Osteoblast (primary cell): ENCODE measurements at regions not wholly inside any gene's neighbourhood (a gene's known extent, or its start where the extent isn't known, plus 50 kb on each side); places are given as distances from the start of the nearest gene placed in this dataset.

Experiments
- DNase-seq: peaks from one replicate; pipeline ENCODE4 v3.0.0; 2011; ENCODE audit warnings: low spot score, mixed read lengths; ENCODE audit not compliant: insufficient read length; ENCODE audit errors: missing footprints
- H2AFZ ChIP-seq: 2 replicates; pipeline ENCODE4 v1.6.0; 2011; ENCODE audit warnings: mild to moderate bottlenecking, low read length
- H3K27ac ChIP-seq: 2 replicates; pipeline ENCODE4 v1.5.1; 2011; ENCODE audit warnings: mild to moderate bottlenecking, low read depth, low read length, moderate library complexity
- H3K27me3 ChIP-seq: 2 replicates; pipeline ENCODE4 v1.6.0; 2012; ENCODE audit warnings: mild to moderate bottlenecking, control low read depth, inconsistent platforms, low read length, moderate library complexity; ENCODE audit not compliant: insufficient read depth
- H3K36me3 ChIP-seq: 2 replicates; pipeline ENCODE4 v1.5.1; 2011; ENCODE audit warnings: mild to moderate bottlenecking, low read length, control low read depth, moderate library complexity; ENCODE audit not compliant: insufficient read depth
- H3K4me1 ChIP-seq: 2 replicates; pipeline ENCODE4 v1.5.1; 2011; ENCODE audit warnings: mild to moderate bottlenecking, low read length, control low read depth, moderate library complexity; ENCODE audit not compliant: insufficient read depth
- H3K4me2 ChIP-seq: 2 replicates; pipeline ENCODE4 v1.6.0; 2011; ENCODE audit warnings: mild to moderate bottlenecking, low read length; ENCODE audit not compliant: insufficient read depth
- H3K4me3 ChIP-seq: fragments of 200-600 bp; sonication (generic); 3 replicates; pipeline ENCODE4 v1.5.1; 2012; ENCODE audit warnings: mild to moderate bottlenecking, low read length, inconsistent platforms; ENCODE audit not compliant: insufficient read depth
- H3K79me2 ChIP-seq: 2 replicates; pipeline ENCODE4 v1.6.0; 2012; ENCODE audit warnings: mild to moderate bottlenecking, low read length, control low read depth, inconsistent platforms; ENCODE audit not compliant: insufficient read depth
- H3K9me3 ChIP-seq: 2 replicates; pipeline ENCODE4 v1.5.1; 2011; ENCODE audit warnings: low read depth, low read length, control low read depth
- H4K20me1 ChIP-seq: 2 replicates; pipeline ENCODE4 v1.6.0; 2012; ENCODE audit warnings: mild to moderate bottlenecking, low read length, control low read depth; ENCODE audit not compliant: insufficient read depth
- TF ChIP-seq, protein P1 (sequence below): IDR thresholded peaks from 2 replicates; pipeline ENCODE4 v1.5.1; 2011; ENCODE audit warnings: mild to moderate bottlenecking, low read depth, low read length, moderate library complexity; ENCODE audit errors: extremely low read depth

DNA sequence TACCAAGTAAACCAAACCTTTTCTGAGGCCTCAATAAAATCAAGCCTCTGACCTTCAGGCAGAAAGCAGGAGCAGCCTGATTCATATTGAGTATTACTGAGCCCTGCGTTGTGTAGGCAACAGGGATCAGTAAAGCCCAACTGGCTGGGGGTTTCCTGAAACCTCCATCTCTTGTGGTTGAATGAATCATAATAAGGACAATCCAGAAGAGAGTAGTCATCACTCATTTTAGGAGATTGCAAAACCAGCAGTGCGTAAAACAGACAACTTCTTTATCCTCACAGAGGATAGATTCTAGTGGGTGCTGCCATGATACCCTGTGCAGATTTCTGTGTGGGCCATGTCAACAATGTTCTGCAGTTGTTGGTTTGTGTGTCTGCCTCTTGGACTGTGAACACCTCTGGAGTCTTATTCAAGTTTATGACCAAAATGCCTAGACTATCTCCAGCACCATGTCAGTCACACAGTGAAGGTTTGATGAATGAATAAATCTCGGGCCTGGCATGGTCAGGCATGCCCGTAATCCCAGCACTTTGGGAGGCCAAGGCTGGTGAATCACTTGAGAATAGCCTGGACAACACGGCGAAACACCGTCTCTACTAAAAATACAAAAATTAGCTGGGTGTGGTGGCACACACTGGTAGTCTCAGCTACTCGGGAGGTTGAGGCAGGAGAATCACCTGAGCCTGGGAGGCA is 51.8 kb upstream of the RAB27B start:
- peak; percentile 77 for DNase-seq
- Histone ChIP-seq H4K20me1 (no peaks in the 10 kb centered on the region), H3K79me2 (no peaks in the 10 kb centered on the region), H2AFZ (peak overlapping the region; percentile 60), H3K4me2 (peak overlapping the region; percentile 75), H3K36me3 (no peaks in the 10 kb centered on the region), H3K4me1 (peaks cover 42% of the 10 kb centered on the region), H3K27me3 (no peaks in the 10 kb centered on the region), H3K27ac (peak overlapping the region; percentile 100), H3K4me3 (peak overlapping the region; percentile 33), H3K9me3 (no peaks in the 10 kb centered on the region)
- TF ChIP-seq, protein P1, sequence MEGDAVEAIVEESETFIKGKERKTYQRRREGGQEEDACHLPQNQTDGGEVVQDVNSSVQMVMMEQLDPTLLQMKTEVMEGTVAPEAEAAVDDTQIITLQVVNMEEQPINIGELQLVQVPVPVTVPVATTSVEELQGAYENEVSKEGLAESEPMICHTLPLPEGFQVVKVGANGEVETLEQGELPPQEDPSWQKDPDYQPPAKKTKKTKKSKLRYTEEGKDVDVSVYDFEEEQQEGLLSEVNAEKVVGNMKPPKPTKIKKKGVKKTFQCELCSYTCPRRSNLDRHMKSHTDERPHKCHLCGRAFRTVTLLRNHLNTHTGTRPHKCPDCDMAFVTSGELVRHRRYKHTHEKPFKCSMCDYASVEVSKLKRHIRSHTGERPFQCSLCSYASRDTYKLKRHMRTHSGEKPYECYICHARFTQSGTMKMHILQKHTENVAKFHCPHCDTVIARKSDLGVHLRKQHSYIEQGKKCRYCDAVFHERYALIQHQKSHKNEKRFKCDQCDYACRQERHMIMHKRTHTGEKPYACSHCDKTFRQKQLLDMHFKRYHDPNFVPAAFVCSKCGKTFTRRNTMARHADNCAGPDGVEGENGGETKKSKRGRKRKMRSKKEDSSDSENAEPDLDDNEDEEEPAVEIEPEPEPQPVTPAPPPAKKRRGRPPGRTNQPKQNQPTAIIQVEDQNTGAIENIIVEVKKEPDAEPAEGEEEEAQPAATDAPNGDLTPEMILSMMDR: no peak

DNA sequence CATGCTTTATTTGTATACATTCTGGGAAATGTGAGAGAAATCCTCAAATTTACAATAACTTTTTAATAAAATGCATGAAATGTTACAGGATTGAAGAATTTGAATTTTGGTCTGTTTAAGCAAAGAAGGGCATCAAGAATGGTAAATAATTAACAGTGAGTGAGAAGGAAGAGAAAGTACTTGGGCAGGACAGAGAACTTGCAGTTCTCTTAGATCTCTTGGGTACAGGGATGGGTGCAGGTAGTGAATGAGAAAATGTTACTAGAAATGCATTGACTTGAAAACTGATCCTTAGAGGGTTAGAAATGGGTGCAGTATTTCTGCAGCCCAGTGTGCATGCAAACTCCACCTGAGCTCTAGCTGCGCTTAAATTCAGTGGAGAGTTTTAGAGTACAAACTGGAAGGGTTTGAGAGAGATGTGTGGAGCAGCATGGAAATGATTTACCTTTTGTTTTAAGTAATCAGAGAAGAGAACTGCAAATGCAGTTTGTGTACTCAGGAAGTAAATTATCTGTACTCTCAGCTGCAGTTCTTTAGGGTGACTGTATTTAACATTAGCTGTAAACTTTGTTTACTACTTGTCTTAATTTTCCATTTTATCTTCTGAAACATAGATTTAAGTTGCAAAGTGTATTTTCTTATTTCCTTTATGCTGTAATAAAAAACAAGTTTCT is 51.0 kb upstream of the RAB27B start:
- Histone ChIP-seq H3K4me1 (peaks cover 37% of the 10 kb centered on the region), H3K4me2 (no peak overlapping the region), H3K4me3 (no peak overlapping the region), H3K79me2 (no peaks in the 10 kb centered on the region), H2AFZ (no peak overlapping the region), H3K36me3 (no peaks in the 10 kb centered on the region), H3K27me3 (no peaks in the 10 kb centered on the region), H3K9me3 (no peaks in the 10 kb centered on the region), H3K27ac (peak overlapping the region; percentile 100), H4K20me1 (no peaks in the 10 kb centered on the region)
- TF ChIP-seq, protein P1: no peak
- DNase-seq: no peak

DNA sequence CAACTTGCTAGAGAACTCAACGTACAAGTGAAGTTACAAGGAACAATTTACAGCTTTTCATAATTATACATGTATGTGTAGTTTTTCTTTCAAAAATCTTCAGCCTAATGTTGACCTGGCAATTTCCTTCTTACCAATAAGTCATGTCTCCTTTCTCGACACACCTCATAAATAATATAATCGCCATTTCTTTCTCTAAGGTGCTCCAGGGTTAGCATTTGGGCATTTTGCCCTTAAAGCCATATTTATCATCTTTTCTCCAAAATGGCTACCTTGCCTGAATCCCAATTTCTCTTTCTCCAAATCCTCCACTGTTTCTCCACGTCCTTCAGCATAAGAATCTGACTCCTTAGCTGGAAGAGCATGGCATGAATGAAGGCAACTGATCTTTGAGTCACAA is 50.3 kb upstream of the RAB27B start:
- Histone ChIP-seq H3K27me3 (no peaks in the 10 kb centered on the region), H4K20me1 (no peaks in the 10 kb centered on the region), H3K4me2 (no peak overlapping the region), H3K4me1 (peaks cover 36% of the 10 kb centered on the region), H3K79me2 (no peaks in the 10 kb centered on the region), H3K9me3 (no peaks in the 10 kb centered on the region), H3K27ac (no peak overlapping the region), H3K36me3 (no peaks in the 10 kb centered on the region), H2AFZ (no peak overlapping the region), H3K4me3 (no peak overlapping the region)
- TF ChIP-seq, protein P1: no peak
- no peak for DNase-seq
